Activated naive CD8-positive, alpha-beta T cell treated with anti-CD3 and anti-CD28 coated beads, Interleukin-2, amount 10 ng/mL, durations not matched to agents 7 days and 5 days (primary cell): ENCODE measurements at regions not wholly inside any gene's neighbourhood (a gene's known extent, or its start where the extent isn't known, plus 50 kb on each side); places are given as distances from the start of the nearest gene placed in this dataset.

Experiments used
- ATAC-seq: fragments of 150-1000 bp; cut with Tn5 transposase; one replicate; pipeline ENCODE4 v1.10.0; 2021; ENCODE audit warnings: low read depth, moderate library complexity
- POLR2A ChIA-PET: fragments of 350-600 bp; sonication (Branson Sonifier 250); formaldehyde crosslinking; loops from one replicate; lab custom pipeline; 2021; ENCODE audit warnings: antibody characterized with exemption; lab: Charles Lee
- DNase-seq: peaks from one replicate; pipeline ENCODE4 v3.0.0; 2021
- H3K27ac Mint-ChIP-seq: one replicate; pipeline ENCODE4 v1.8.0; 2022; ENCODE audit warnings: mild to moderate bottlenecking, mixed read lengths
- H3K27me3 Mint-ChIP-seq: one replicate; pipeline ENCODE4 v1.8.0; 2022; ENCODE audit warnings: mild to moderate bottlenecking, moderate library complexity, mixed read lengths
- H3K36me3 Mint-ChIP-seq: one replicate; pipeline ENCODE4 v1.8.0; 2021; ENCODE audit warnings: mild to moderate bottlenecking, mixed read lengths
- H3K4me1 Mint-ChIP-seq: one replicate; pipeline ENCODE4 v1.8.0; 2021; ENCODE audit warnings: mixed read lengths
- H3K4me3 Mint-ChIP-seq: one replicate; pipeline ENCODE4 v1.8.0; 2022; ENCODE audit warnings: mild to moderate bottlenecking, moderate library complexity, mixed read lengths
- H3K9me3 Mint-ChIP-seq: one replicate; pipeline ENCODE4 v1.8.0; 2021; ENCODE audit warnings: mixed read lengths

- Mint-ChIP-seq H3K27me3 (no peaks in the 10 kb centered on the region), H3K27ac (no peak overlapping the region), H3K36me3 (no peaks in the 10 kb centered on the region), H3K9me3 (peaks cover 5% of the 10 kb centered on the region), H3K4me1 (no peaks in the 10 kb centered on the region), H3K4me3 (no peak overlapping the region)
- POLR2A ChIA-PET: no interaction called here
- ATAC-seq (no peak), DNase-seq (no peak)
Observed at GRCh38 chr13:37456041-37456440, 142.5 kb downstream of the POSTN start.

GRCh38 chr13:37453246-37453645, 145.3 kb downstream of the POSTN start:
- DNase-seq (no peak), ATAC-seq (no peak)
- Mint-ChIP-seq H3K4me1 (no peaks in the 10 kb centered on the region), H3K4me3 (no peak overlapping the region), H3K36me3 (no peaks in the 10 kb centered on the region), H3K27ac (no peak overlapping the region), H3K9me3 (peaks cover 5% of the 10 kb centered on the region), H3K27me3 (no peaks in the 10 kb centered on the region)
- POLR2A ChIA-PET: no interaction called here

- ATAC-seq (no peak), DNase-seq (no peak)
- Mint-ChIP-seq H3K36me3 (no peaks in the 10 kb centered on the region), H3K4me1 (no peaks in the 10 kb centered on the region), H3K27ac (no peak overlapping the region), H3K9me3 (peaks cover 5% of the 10 kb centered on the region), H3K27me3 (no peaks in the 10 kb centered on the region), H3K4me3 (no peak overlapping the region)
- POLR2A ChIA-PET: no interaction called here
Observed at GRCh38 chr13:37450276-37450675, 148.3 kb downstream of the POSTN start.

GRCh38 chr13:37448153-37448552, 150.4 kb downstream of the POSTN start:
- H3K9me3 Mint-ChIP-seq: peaks cover 1% of the 10 kb centered on the region
- DNase-seq: no peak
- no peaks in the 10 kb centered on the region for H3K27me3 Mint-ChIP-seq
- POLR2A ChIA-PET: no interaction called here
- no peaks in the 10 kb centered on the region for H3K4me1 Mint-ChIP-seq
- H3K27ac Mint-ChIP-seq: no peak overlapping the region
- ATAC-seq: no peak
- H3K4me3 Mint-ChIP-seq: no peak overlapping the region
- H3K36me3 Mint-ChIP-seq: no peaks in the 10 kb centered on the region

DNA sequence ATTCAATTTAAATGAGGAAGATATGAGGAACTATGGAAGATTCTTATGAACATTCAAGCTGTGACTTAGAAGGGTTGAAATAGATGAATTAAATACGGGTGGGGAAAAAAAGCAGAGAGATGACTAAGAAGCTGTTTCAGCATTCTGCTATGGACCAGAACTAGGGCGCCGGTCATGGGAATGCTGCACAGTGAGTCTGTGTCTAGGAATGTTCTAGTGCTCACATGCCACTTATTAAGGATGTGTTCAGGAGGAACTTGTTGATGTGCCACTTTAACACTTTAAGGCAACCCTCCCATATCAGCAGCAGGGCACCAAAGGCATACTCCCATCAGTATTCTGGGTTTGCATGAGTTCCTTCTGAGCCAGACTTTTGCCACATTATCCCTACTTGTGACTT, 152.1 kb downstream of the POSTN start:
- H3K9me3 Mint-ChIP-seq: peaks cover 1% of the 10 kb centered on the region
- ATAC-seq: no peak
- no peaks in the 10 kb centered on the region for H3K4me1 Mint-ChIP-seq
- no peak overlapping the region for H3K27ac Mint-ChIP-seq
- H3K36me3 Mint-ChIP-seq: no peaks in the 10 kb centered on the region
- H3K4me3 Mint-ChIP-seq: no peak overlapping the region
- POLR2A ChIA-PET: no interaction called here
- no peaks in the 10 kb centered on the region for H3K27me3 Mint-ChIP-seq
- no peak for DNase-seq

DNA sequence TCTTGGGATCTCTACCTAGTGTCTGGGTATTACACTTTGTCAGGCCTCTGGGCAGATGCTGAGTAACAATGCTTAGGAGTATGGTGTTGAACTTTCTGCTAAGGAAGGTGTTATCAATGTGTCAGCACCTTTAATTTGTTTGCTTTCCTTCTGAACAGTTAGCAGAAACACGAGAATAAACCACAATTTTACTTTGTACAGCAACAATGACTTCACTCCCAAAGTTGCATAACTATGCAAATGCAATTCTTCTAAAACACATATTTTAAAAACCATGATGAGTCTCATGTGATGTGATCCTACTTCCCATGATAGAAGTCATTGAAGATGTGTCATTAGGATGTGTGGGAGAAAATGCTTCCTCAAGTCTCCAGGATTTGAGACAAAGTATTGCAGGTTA, 155.0 kb downstream of the POSTN start:
- Mint-ChIP-seq H3K4me3 (no peak overlapping the region), H3K27me3 (no peaks in the 10 kb centered on the region), H3K4me1 (no peaks in the 10 kb centered on the region), H3K36me3 (no peaks in the 10 kb centered on the region), H3K9me3 (peaks cover 1% of the 10 kb centered on the region), H3K27ac (no peak overlapping the region)
- POLR2A ChIA-PET: no interaction called here
- DNase-seq (no peak), ATAC-seq (no peak)

GRCh38 chr13:37442996-37443395, 155.6 kb downstream of the POSTN start:
- Mint-ChIP-seq H3K4me3 (no peak overlapping the region), H3K27ac (no peak overlapping the region), H3K9me3 (peaks cover 1% of the 10 kb centered on the region), H3K4me1 (no peaks in the 10 kb centered on the region), H3K36me3 (no peaks in the 10 kb centered on the region), H3K27me3 (no peaks in the 10 kb centered on the region)
- no peak for ATAC-seq
- POLR2A ChIA-PET: no interaction called here
- DNase-seq: no peak

DNA sequence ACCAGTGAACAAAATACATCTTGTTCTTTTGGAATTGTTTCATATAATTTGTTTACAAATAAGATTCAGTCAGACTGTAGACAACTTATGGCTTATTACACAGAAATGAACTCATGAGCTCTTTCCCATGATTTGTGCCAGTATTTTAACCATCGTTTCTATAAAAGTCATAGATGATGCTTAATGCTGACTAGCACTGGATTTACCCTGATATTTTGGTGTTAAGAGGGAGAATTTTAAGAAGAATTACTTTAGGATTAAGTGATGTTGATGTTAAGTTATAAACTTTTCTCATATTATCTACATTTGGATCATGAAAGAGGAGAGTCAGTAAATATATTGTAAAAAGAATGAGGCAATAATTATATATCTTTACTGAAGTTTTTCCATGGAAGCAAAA, 162.7 kb downstream of the POSTN start:
- DNase-seq: no peak
- Mint-ChIP-seq H3K27me3 (no peaks in the 10 kb centered on the region), H3K4me3 (no peak overlapping the region), H3K9me3 (no peaks in the 10 kb centered on the region), H3K36me3 (no peaks in the 10 kb centered on the region), H3K4me1 (no peaks in the 10 kb centered on the region), H3K27ac (no peak overlapping the region)
- no peak for ATAC-seq
- POLR2A ChIA-PET: no interaction called here

DNA sequence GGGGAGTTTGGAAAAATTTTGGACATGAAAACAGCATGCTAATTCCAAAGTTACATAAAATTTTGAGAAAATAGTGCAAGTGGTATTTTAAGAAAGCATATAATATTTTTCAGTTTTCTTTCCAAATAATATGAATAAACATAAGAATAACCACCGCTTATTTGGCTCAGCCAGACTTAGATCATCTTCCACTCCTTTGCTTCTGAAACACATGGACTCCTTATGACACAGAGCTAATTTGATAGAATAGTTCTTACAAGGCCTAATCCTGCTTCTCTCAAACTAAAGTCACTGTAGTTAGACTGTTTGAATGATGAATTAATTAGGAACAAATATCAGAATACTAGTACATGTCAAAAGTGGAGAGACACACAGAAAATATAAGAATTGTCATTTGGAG, 165.5 kb downstream of the POSTN start:
- POLR2A ChIA-PET: no interaction called here
- ATAC-seq (no peak), DNase-seq (no peak)
- no peaks in the 10 kb centered on the region for H3K4me1 Mint-ChIP-seq
- H3K27me3 Mint-ChIP-seq: no peaks in the 10 kb centered on the region
- peaks cover 4% of the 10 kb centered on the region for H3K9me3 Mint-ChIP-seq
- no peak overlapping the region for H3K4me3 Mint-ChIP-seq
- no peaks in the 10 kb centered on the region for H3K36me3 Mint-ChIP-seq
- no peak overlapping the region for H3K27ac Mint-ChIP-seq

DNA sequence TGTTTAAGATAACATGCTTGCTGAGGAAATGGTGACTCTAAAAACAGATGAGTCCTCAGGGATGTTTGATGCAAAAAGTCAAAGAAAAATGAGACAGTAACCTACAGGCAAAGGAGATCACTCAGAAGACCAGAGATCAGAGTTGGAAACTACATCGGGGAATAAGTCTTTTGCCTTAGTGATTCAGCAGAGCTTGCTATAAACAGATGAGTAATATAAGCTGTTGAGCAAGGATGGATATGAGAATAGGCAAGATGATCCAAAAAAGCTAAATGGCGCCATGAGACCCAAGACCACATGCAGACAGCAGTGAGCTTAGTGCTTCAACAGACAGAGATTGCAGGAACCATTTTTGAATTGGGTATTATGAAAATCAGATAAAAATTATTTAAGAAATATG, 168.6 kb downstream of the POSTN start:
- Mint-ChIP-seq H3K36me3 (no peaks in the 10 kb centered on the region), H3K27ac (no peak overlapping the region), H3K4me1 (no peaks in the 10 kb centered on the region), H3K27me3 (no peaks in the 10 kb centered on the region), H3K9me3 (peaks cover 4% of the 10 kb centered on the region), H3K4me3 (no peak overlapping the region)
- ATAC-seq (no peak), DNase-seq (no peak)
- POLR2A ChIA-PET: no interaction called here

- no peaks in the 10 kb centered on the region for H3K27me3 Mint-ChIP-seq
- ATAC-seq (no peak), DNase-seq (no peak)
- H3K4me1 Mint-ChIP-seq: no peaks in the 10 kb centered on the region
- H3K27ac Mint-ChIP-seq: no peak overlapping the region
- H3K4me3 Mint-ChIP-seq: no peak overlapping the region
- peaks cover 4% of the 10 kb centered on the region for H3K9me3 Mint-ChIP-seq
- POLR2A ChIA-PET: no interaction called here
- no peaks in the 10 kb centered on the region for H3K36me3 Mint-ChIP-seq
Observed at GRCh38 chr13:37427843-37428494, 170.6 kb downstream of the POSTN start.

GRCh38 chr13:37418490-37418889, 180.1 kb downstream of the POSTN start:
- Mint-ChIP-seq H3K36me3 (no peaks in the 10 kb centered on the region), H3K4me1 (no peaks in the 10 kb centered on the region), H3K27me3 (no peaks in the 10 kb centered on the region), H3K9me3 (no peaks in the 10 kb centered on the region), H3K4me3 (no peak overlapping the region), H3K27ac (no peak overlapping the region)
- no peak for ATAC-seq
- DNase-seq: no peak
- POLR2A ChIA-PET: no interaction called here

- POLR2A ChIA-PET: no interaction called here
- ATAC-seq (no peak), DNase-seq (no peak)
- Mint-ChIP-seq H3K27ac (no peak overlapping the region), H3K9me3 (no peaks in the 10 kb centered on the region), H3K4me3 (no peak overlapping the region), H3K27me3 (no peaks in the 10 kb centered on the region), H3K36me3 (no peaks in the 10 kb centered on the region), H3K4me1 (no peaks in the 10 kb centered on the region)
Observed at GRCh38 chr13:37417060-37417441, 181.5 kb downstream of the POSTN start.

GRCh38 chr13:37416291-37417059, 182.1 kb downstream of the POSTN start:
- Mint-ChIP-seq H3K9me3 (no peaks in the 10 kb centered on the region), H3K4me1 (no peaks in the 10 kb centered on the region), H3K36me3 (no peaks in the 10 kb centered on the region), H3K4me3 (no peak overlapping the region), H3K27me3 (no peaks in the 10 kb centered on the region), H3K27ac (no peak overlapping the region)
- ATAC-seq (no peak), DNase-seq (no peak)
- POLR2A ChIA-PET: no interaction called here
